ENCODE measurements at regions not wholly inside any gene's neighbourhood (a gene's known extent, or its start where the extent isn't known, plus 50 kb on each side); places are given as distances from the start of the nearest gene placed in this dataset.

GRCh38 chr6:144597511-144597910 is 312.4 kb downstream of the UTRN start:
- no peak for TF ChIP-seq CTCF (conservative IDR thresholded peaks at IDR 0.05; ENCODE audit: low read depth, low read length)
- TF ChIP-seq EZH2phosphoT487 (IDR thresholded peaks at IDR 0.05; ENCODE audit: borderline replicate concordance, low read length): no peak

All from PC-3 (cell line).